Stimulated activated CD4-positive, alpha-beta T cell treated with anti-CD3 and anti-CD28 coated beads, Interleukin-1b, Interleukin-23, amount 100 ng/mL, for 1 hour (primary cell): ENCODE measurements at regions not wholly inside any gene's neighbourhood (a gene's known extent, or its start where the extent isn't known, plus 50 kb on each side); places are given as distances from the start of the nearest gene placed in this dataset.

Experiments used
- DNase-seq, 2 donors: peaks; one replicate each; pipeline ENCODE4 v3.0.0-alpha.2; 2020; ENCODE audit warnings: low read depth in 2 of 2

- DNase-seq, result no peak
These were observed 60.1 kb upstream of the MED9 start for GRCh38 chr17:17416400-17417360.

GRCh38 chr17:17417718-17418181, 59.0 kb upstream of the MED9 start:
- no peak for DNase-seq

- DNase-seq, result no peak
These were observed 57.6 kb upstream of the MED9 start for GRCh38 chr17:17419166-17419565.

GRCh38 chr17:17419631-17420030, 57.2 kb upstream of the MED9 start:
- no peak for DNase-seq

GRCh38 chr17:17420082-17420481, 56.7 kb upstream of the MED9 start:
- no peak for DNase-seq

GRCh38 chr17:17420561-17421269, 56.1 kb upstream of the MED9 start:
- no peak for DNase-seq

GRCh38 chr17:17421346-17422216, 55.2 kb upstream of the MED9 start:
- no peak for DNase-seq

- no peak for DNase-seq
These were observed 54.6 kb upstream of the MED9 start for GRCh38 chr17:17422217-17422610.

GRCh38 chr17:17422641-17423040, 54.2 kb upstream of the MED9 start:
- no peak for DNase-seq

GRCh38 chr17:17423656-17424055, 53.1 kb upstream of the MED9 start:
- no peak for DNase-seq

GRCh38 chr17:17424552-17424951, 52.2 kb upstream of the MED9 start:
- no peak for DNase-seq

- no peak for DNase-seq
These were observed 51.8 kb upstream of the MED9 start for GRCh38 chr17:17425005-17425404.

- DNase-seq, result no peak
These were observed 51.2 kb upstream of the MED9 start for GRCh38 chr17:17425591-17425990.

- no peak for DNase-seq
These were observed 50.6 kb upstream of the MED9 start for GRCh38 chr17:17426184-17426583.
